ENCODE measurements at regions not wholly inside any gene's neighbourhood (a gene's known extent, or its start where the extent isn't known, plus 50 kb on each side); places are given as distances from the start of the nearest gene placed in this dataset.
"Not testable (repeated sequence)": the region's sequence is repeated elsewhere in the genome, so short reads cannot be mapped to it uniquely, and the experiment has no call there.

GRCh38 chr2:111380733-111381439, 260.2 kb downstream of the BCL2L11 start:
- H3K4me3 ChIP-seq (ENCODE audit: low read length); H3K27me3 ChIP-seq (ENCODE audit: control insufficient read depth, insufficient read depth, low read length); DNase-seq; H3K4me1 ChIP-seq (ENCODE audit: control insufficient read depth, insufficient read depth, low read length); H3K36me3 ChIP-seq (ENCODE audit: control insufficient read depth, insufficient read depth, low read length); H3K27ac ChIP-seq (ENCODE audit: low read length); H3K9me3 ChIP-seq (ENCODE audit: control insufficient read depth, low read depth, low read length): not testable (repeated sequence)
- no CpG with 5 or more reads among the region's 5 CpGs for WGBS (ENCODE audit: insufficient coverage, low lambda C conversion rate)

DNA sequence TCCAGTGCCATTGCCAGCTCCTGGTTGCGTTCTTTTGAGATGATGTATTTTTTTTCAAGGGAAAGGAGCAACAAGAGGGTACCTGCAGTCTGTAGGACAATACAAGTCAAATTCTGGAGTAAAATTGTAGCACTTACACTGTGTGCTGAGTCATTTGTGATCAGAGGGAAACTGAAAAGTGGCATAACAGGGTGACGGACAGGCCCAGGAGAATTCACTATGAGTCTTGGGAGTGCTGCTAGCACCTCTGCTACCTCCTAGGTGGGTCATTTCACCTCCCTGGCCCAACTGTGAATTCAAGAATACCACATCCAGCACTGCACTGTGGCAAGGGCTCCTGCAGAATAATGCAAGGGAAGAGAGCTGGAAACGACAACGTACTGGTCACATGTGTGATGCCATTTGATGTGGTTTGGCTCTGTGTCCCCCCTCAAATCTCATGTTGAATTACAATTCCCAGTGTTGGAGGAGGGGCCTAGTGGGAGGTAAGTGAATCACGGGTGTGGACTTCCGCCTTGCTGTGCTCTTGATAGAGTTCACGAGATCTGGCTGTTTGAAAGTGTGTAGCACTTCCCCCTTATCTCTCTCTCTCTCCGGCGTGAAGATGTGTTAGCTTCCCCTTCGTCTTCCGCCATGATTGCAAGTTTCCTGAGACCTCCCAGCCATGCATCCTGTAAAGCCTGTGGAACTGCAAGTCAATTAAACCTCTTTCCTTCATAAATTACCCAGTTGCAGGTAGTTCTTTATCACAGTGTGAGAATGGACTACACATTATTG, 261.0 kb downstream of the BCL2L11 start:
- not testable (repeated sequence) for DNase-seq; H3K4me3 ChIP-seq (ENCODE audit: low read length)
- WGBS (ENCODE audit: insufficient coverage, low lambda C conversion rate) = no CpG with 5 or more reads among the region's 11 CpGs

DNA sequence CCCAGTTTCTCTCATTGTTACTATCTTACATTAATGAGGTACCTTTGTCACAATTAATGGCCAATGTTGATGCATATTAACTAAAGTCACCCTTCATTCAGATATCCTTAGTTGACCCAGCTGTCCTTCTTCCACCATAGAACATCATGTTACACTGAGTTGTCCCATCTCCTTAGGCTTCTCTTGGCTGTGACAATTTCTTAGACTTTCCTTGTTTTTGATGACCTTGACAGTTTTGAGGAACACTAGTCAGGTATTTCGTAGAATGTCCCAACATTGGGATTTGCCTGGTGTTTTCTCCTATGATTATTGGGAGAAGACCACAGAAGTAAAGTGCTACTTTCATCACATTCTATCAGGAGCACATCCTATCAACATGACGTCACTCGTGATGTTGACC, 261.8 kb downstream of the BCL2L11 start:
- H3K36me3 ChIP-seq (ENCODE audit: control insufficient read depth, insufficient read depth, low read length); H3K4me1 ChIP-seq (ENCODE audit: control insufficient read depth, insufficient read depth, low read length); H3K27me3 ChIP-seq (ENCODE audit: control insufficient read depth, insufficient read depth, low read length); H3K9me3 ChIP-seq (ENCODE audit: control insufficient read depth, low read depth, low read length); DNase-seq; H3K27ac ChIP-seq (ENCODE audit: low read length); H3K4me3 ChIP-seq (ENCODE audit: low read length): not testable (repeated sequence)
- no CpG with 5 or more reads among the region's 3 CpGs for WGBS (ENCODE audit: insufficient coverage, low lambda C conversion rate)

More for the DNA sequence above, 261.0 kb downstream of the BCL2L11 start:
- H3K9me3 ChIP-seq (ENCODE audit: control insufficient read depth, low read depth, low read length); H3K27ac ChIP-seq (ENCODE audit: low read length); H3K36me3 ChIP-seq (ENCODE audit: control insufficient read depth, insufficient read depth, low read length); H3K27me3 ChIP-seq (ENCODE audit: control insufficient read depth, insufficient read depth, low read length); H3K4me1 ChIP-seq (ENCODE audit: control insufficient read depth, insufficient read depth, low read length): not testable (repeated sequence)

DNA sequence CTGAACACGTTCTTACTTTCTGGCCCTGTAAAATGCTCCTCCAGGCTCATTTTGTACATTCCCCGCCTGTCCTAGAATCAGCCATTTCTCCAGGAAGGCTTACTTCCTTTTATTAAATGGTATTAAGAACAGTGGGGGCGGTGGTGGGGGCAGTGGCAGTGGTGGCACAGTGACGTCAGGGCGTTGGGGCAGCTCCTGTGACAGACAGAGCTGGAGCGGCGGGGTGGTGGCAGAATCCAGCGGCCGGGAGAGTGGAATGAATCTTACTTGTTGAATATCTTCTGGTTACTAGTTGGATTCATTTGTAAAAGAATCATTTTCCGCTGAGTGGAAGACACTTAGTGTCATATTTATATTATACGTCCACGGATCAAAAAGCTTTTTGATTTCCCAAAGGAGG, 262.6 kb downstream of the BCL2L11 start:
- not testable (repeated sequence) for H3K4me3 ChIP-seq (ENCODE audit: low read length); DNase-seq; H3K9me3 ChIP-seq (ENCODE audit: control insufficient read depth, low read depth, low read length); H3K27me3 ChIP-seq (ENCODE audit: control insufficient read depth, insufficient read depth, low read length); H3K4me1 ChIP-seq (ENCODE audit: control insufficient read depth, insufficient read depth, low read length); H3K36me3 ChIP-seq (ENCODE audit: control insufficient read depth, insufficient read depth, low read length); H3K27ac ChIP-seq (ENCODE audit: low read length)
- WGBS (ENCODE audit: insufficient coverage, low lambda C conversion rate) = no CpG with 5 or more reads among the region's 12 CpGs

DNA sequence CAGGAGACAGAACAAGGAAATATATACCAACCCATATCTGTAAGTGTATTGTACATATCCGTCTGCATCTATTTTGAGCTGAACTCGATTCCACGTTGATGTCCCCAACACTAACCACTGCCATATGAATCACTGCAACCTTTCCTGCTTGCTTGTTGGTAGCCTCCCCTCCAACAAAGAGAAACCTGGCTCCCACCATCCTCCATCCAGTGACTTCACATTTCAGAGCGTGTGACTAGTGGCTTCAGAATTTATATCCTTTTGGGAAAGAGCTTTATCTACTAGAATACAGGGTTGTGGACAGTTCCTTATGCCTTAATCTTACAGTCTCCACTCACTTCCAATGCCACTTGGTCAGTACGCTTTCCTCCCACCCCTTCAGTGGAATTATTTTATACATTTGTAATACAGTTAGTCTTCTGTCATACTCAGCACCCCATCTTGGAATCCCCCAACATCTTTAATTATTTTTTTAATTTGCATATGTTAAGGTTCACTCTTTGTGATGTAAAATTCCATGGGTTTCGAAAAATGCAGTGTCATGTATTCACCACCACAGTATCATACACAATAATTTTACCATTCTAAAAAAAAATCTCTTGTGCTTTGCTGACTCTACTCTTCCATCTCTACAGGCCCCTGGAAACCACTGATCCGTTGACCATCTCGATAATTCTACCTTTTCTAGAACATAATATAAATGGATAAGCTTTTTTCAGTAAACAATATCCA, 264.7 kb downstream of the BCL2L11 start:
- not testable (repeated sequence) for H3K9me3 ChIP-seq (ENCODE audit: control insufficient read depth, low read depth, low read length); H3K4me1 ChIP-seq (ENCODE audit: control insufficient read depth, insufficient read depth, low read length); H3K36me3 ChIP-seq (ENCODE audit: control insufficient read depth, insufficient read depth, low read length); DNase-seq; H3K27me3 ChIP-seq (ENCODE audit: control insufficient read depth, insufficient read depth, low read length); H3K4me3 ChIP-seq (ENCODE audit: low read length); H3K27ac ChIP-seq (ENCODE audit: low read length)
- 100% methylated on average over 2 of the region's 8 CpGs for WGBS (ENCODE audit: insufficient coverage, low lambda C conversion rate)

DNA sequence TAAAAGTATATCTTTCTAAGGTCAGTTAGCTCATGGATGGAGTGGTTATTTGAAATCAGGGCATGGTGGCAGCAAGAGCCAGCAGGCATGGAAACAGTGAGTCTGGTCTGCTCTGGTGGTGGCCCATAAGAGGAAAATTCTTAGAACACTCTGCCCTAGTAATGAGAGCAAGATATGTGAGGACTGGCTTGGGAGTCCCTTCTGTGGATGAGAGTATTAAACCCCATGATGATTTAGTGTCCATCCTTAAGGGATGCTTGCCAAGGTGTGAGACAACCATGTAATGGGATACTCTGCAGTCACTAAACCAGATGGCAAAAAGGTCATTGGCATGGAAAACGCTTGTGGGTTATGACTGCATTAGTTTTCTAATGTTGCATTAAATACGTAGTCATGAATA, 269.9 kb downstream of the BCL2L11 start:
- H3K4me1 ChIP-seq (ENCODE audit: control insufficient read depth, insufficient read depth, low read length); H3K27me3 ChIP-seq (ENCODE audit: control insufficient read depth, insufficient read depth, low read length); DNase-seq; H3K4me3 ChIP-seq (ENCODE audit: low read length); H3K36me3 ChIP-seq (ENCODE audit: control insufficient read depth, insufficient read depth, low read length); H3K9me3 ChIP-seq (ENCODE audit: control insufficient read depth, low read depth, low read length); H3K27ac ChIP-seq (ENCODE audit: low read length): not testable (repeated sequence)
- WGBS (ENCODE audit: insufficient coverage, low lambda C conversion rate) = no CpG with 5 or more reads among the region's 2 CpGs

DNA sequence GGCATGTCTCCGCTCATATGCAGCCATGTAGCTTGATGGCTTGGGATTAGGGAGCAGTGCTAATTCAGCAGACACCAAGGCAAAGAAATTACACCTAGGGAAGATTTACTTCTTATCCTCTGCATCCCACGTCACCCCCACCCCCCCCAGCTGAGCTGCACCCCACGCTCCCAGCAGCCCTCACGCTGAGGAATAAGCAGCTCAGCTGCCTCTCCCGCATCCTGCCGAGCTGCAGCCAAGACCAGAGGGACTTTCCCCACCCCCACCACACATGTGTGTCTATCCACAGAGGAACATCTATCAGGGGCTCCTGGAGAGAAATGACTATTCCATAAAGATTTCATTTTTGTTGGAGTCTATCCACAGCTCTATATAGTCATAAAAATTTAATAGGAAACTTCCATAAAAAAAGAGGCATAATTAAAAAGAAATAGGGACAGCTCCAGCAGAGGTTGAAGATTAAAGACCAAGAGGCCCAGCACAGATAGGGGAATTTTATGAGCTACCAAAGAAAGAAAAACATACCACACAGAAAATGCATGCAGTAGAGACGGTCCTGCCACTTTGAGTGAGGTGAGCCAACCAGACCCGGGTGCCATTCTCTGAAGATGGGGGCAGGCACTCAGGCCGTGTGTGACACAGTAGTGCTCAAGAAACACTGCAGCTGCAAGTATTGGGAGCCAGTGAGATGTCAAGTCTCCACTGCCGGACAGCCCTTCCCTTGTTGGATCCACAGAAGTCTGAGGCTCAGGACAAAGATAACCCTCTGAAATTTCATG, 274.8 kb downstream of the BCL2L11 start:
- peak; percentile 19 to 36 for DNase-seq
- no CpG with 5 or more reads among the region's 10 CpGs for WGBS (ENCODE audit: insufficient coverage, low lambda C conversion rate)
- H3K36me3 ChIP-seq (ENCODE audit: control insufficient read depth, insufficient read depth, low read length); H3K27me3 ChIP-seq (ENCODE audit: control insufficient read depth, insufficient read depth, low read length); H3K9me3 ChIP-seq (ENCODE audit: control insufficient read depth, low read depth, low read length); H3K27ac ChIP-seq (ENCODE audit: low read length); H3K4me1 ChIP-seq (ENCODE audit: control insufficient read depth, insufficient read depth, low read length); H3K4me3 ChIP-seq (ENCODE audit: low read length): not testable (repeated sequence)

DNA sequence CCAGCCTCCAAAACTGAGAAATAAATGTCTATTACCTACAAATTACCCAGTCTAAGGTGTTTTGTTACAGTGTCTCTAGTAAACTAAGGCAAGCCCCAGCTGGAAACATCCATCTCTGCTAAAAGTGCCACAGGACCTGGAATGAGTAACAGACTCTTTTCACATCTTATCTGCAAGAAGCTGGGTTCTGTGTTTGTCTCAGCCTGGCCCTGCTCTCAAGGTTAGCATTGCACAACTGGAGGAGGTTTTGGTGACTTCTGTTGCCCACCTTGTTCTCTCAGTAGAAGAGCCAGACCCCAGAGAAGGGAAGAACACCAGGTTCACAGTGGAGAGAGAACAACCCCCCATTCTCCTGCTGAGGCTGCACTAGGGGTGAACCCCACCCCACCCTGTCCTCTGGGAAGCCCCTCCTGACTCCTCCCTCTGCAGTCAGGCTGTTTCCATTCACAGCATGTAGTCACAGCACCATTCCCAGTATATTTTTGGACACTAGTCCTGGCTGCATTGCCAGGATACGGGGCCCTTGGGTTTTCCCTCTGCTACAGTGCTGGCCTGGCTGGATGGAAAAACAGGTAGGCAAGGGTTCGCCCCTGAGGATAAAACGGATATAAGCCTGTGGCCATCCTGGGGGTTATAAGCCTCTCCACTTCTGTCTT, 280.0 kb downstream of the BCL2L11 start:
- H3K4me3 ChIP-seq (ENCODE audit: low read length); DNase-seq; H3K36me3 ChIP-seq (ENCODE audit: control insufficient read depth, insufficient read depth, low read length); H3K27me3 ChIP-seq (ENCODE audit: control insufficient read depth, insufficient read depth, low read length); H3K9me3 ChIP-seq (ENCODE audit: control insufficient read depth, low read depth, low read length); H3K4me1 ChIP-seq (ENCODE audit: control insufficient read depth, insufficient read depth, low read length); H3K27ac ChIP-seq (ENCODE audit: low read length): not testable (repeated sequence)
- WGBS (ENCODE audit: insufficient coverage, low lambda C conversion rate) = no CpG with 5 or more reads among the region's 3 CpGs

GRCh38 chr2:111401270-111402140, 280.8 kb downstream of the BCL2L11 start:
- not testable (repeated sequence) for H3K4me1 ChIP-seq (ENCODE audit: control insufficient read depth, insufficient read depth, low read length); DNase-seq; H3K36me3 ChIP-seq (ENCODE audit: control insufficient read depth, insufficient read depth, low read length); H3K27ac ChIP-seq (ENCODE audit: low read length); H3K9me3 ChIP-seq (ENCODE audit: control insufficient read depth, low read depth, low read length); H3K4me3 ChIP-seq (ENCODE audit: low read length); H3K27me3 ChIP-seq (ENCODE audit: control insufficient read depth, insufficient read depth, low read length)
- WGBS (ENCODE audit: insufficient coverage, low lambda C conversion rate) = no CpG with 5 or more reads among the region's 8 CpGs
